A673 (cell line): ENCODE measurements at regions not wholly inside any gene's neighbourhood (a gene's known extent, or its start where the extent isn't known, plus 50 kb on each side); places are given as distances from the start of the nearest gene placed in this dataset.
"Not testable (repeated sequence)": the region's sequence is repeated elsewhere in the genome, so short reads cannot be mapped to it uniquely, and the experiment has no call there.

Experiments
- BruUV-seq: library from RNA; stranded (reverse); fragments of 400-500 nt; replicated peaks from 2 replicates; lab custom pipeline; 2021; lab: Mats Ljungman, UMichigan
- CTCF ChIA-PET: fragments of 300-600 bp; sonication (Branson Sonifier 250); formaldehyde crosslinking; loops from one replicate; lab custom pipeline; 2022; ENCODE audit warnings: antibody characterized with exemption; lab: Charles Lee
- POLR2A ChIA-PET: fragments of 300-600 bp; sonication (Branson Sonifier 250); formaldehyde crosslinking; loops from one replicate; lab custom pipeline; 2022; ENCODE audit warnings: antibody characterized with exemption; ENCODE audit not compliant: low non-redundant PET; lab: Charles Lee
- DNase-seq: peaks from one replicate; pipeline ENCODE4 v3.0.0-alpha.2; 2015; ENCODE audit warnings: low spot score
- H3K27ac ChIP-seq: fragments of 200-600 bp; sonication (generic); 2 replicates; pipeline ENCODE4 v1.5.1; 2016; ENCODE audit warnings: mixed run types, low read depth, mild to moderate bottlenecking, mixed read lengths, antibody characterized with exemption, low read length; ENCODE audit not compliant: poor library complexity, severe bottlenecking
- H3K27me3 ChIP-seq: fragments of 200-600 bp; sonication (generic); replicated peaks from 2 replicates; pipeline ENCODE4 v1.6.1; 2017; ENCODE audit warnings: mixed run types, low read depth, mild to moderate bottlenecking, mixed read lengths, antibody characterized with exemption, low read length; ENCODE audit not compliant: insufficient read depth, poor library complexity
- H3K36me3 ChIP-seq: fragments of 200-600 bp; sonication (generic); 2 replicates; pipeline ENCODE4 v1.6.1; 2016; ENCODE audit warnings: mixed run types, mild to moderate bottlenecking, mixed read lengths, antibody characterized with exemption, low read length; ENCODE audit not compliant: insufficient read depth, poor library complexity, severe bottlenecking
- H3K4me1 ChIP-seq: fragments of 200-600 bp; sonication (generic); 2 replicates; pipeline ENCODE4 v1.6.1; 2017; ENCODE audit warnings: mixed run types, mild to moderate bottlenecking, mixed read lengths, antibody characterized with exemption, low read length; ENCODE audit not compliant: insufficient read depth, poor library complexity, severe bottlenecking
- H3K4me3 ChIP-seq: fragments of 200-600 bp; sonication (generic); 2 replicates; pipeline ENCODE4 v1.5.1; 2016; ENCODE audit warnings: low read depth, mixed run types, mild to moderate bottlenecking, mixed read lengths, low read length; ENCODE audit not compliant: poor library complexity, severe bottlenecking
- H3K9me3 ChIP-seq: fragments of 200-600 bp; sonication (generic); 2 replicates; pipeline ENCODE4 v1.6.1; 2016; ENCODE audit warnings: mixed run types, low read depth, mild to moderate bottlenecking, mixed read lengths, antibody characterized with exemption, low read length; ENCODE audit not compliant: poor library complexity, severe bottlenecking
- CTCF ChIP-seq: fragments of 300-800, 200-600 bp; sonication (generic); conservative IDR thresholded peaks from 2 replicates; pipeline ENCODE4 v1.5.1; 2017; ENCODE audit warnings: low read depth, mild to moderate bottlenecking, antibody characterized with exemption, low read length, moderate library complexity, mixed read lengths
- EZH2 ChIP-seq: fragments of 200-600 bp; sonication (generic); IDR thresholded peaks from 2 replicates; pipeline ENCODE4 v1.6.1; 2017; ENCODE audit warnings: borderline replicate concordance, low read depth, mild to moderate bottlenecking, mixed read lengths, antibody characterized with exemption, low read length; ENCODE audit not compliant: poor library complexity, severe bottlenecking
- intact Hi-C: fragments of 100-400 bp; cut with micrococcal nuclease; formaldehyde crosslinking; loops from one replicate; pipeline ENCODE4 v1.10.0; 2022; ENCODE audit not compliant: unreplicated experiment

DNA sequence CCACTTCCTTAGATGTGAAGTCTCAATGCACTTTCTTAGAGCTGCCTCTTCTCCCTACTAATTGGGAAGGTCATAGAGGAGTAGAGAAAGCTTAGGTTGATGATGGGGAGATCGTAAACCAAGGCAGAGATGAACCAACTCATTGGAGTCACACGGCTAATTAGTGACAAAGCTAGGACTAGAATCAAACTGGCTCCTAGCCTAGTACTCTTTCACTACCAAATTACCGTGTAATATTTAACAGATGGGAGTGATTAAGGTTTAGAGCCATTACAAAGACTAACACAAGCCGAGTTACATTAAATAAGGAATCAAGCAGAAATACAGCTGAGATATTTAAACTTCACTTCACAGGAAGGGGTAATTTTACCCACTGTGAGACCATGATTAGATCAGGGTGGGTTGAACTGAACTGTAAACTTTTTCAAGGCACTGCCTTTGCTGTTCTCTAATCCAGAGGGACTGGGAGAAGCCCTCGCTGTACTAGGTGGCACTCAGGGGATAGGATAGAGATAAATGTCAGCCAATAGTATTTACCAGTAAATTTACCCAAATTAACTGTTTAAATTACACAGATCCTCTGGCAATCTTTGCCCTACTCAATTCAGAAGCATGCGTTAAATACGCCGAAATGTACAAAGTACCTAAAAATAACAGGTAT is 166.4 kb upstream of the PIK3R1 start:
- Histone ChIP-seq H3K36me3 (no peaks in the 10 kb centered on the region), H3K9me3 (peaks cover 16% of the 10 kb centered on the region), H3K4me3 (no peak overlapping the region), H3K27me3 (peaks cover 32% of the 10 kb centered on the region), H3K4me1 (peaks cover 8% of the 10 kb centered on the region), H3K27ac (no peak overlapping the region)
- DNase-seq, result peak; percentile 92
- ChIA-PET POLR2A (no interaction called here), CTCF (no interaction called here)
- intact Hi-C loops, result no loop called here
- TF ChIP-seq CTCF (no peak), EZH2 (no peak)
- no TSS peak for BruUV-seq

DNA sequence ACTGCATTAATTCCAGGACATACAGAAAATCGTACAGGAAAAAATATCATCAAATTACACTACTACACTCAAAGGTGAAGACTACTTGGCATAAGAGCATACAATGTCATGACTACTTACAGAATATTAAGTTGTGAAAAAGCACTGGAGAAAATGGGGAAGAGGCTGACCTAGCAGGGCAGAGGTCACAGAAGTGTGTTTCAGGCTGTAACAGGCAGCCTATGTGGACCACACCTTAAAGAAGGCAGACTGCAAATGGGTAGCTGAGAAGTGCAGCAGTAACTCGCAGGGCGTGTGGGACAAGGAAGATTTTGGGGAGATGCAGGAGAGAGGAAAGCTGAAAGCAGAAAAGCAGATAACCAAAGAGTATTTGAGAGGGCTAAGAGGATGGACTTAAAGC is 167.0 kb upstream of the PIK3R1 start:
- H3K27me3 ChIP-seq, result peaks cover 31% of the 10 kb centered on the region
- TF ChIP-seq EZH2 (no peak), CTCF (no peak)
- intact Hi-C loops, result no loop called here
- DNase-seq, result no peak
- no peak overlapping the region for H3K27ac ChIP-seq
- CTCF ChIA-PET, result no interaction called here
- H3K4me1 ChIP-seq, result peaks cover 8% of the 10 kb centered on the region
- no peak overlapping the region for H3K4me3 ChIP-seq
- POLR2A ChIA-PET, result no interaction called here
- H3K9me3 ChIP-seq, result peaks cover 16% of the 10 kb centered on the region
- no TSS peak for BruUV-seq
- H3K36me3 ChIP-seq, result no peaks in the 10 kb centered on the region

GRCh38 chr5:68048054-68048453 is 167.5 kb upstream of the PIK3R1 start:
- POLR2A ChIA-PET, H3K36me3 ChIP-seq, H3K4me3 ChIP-seq, BruUV-seq, H3K4me1 ChIP-seq, DNase-seq, intact Hi-C loops, CTCF ChIA-PET, H3K27ac ChIP-seq: not testable (repeated sequence)
- H3K9me3 ChIP-seq, result peaks cover 16% of the 10 kb centered on the region
- peaks cover 27% of the 10 kb centered on the region for H3K27me3 ChIP-seq

DNA sequence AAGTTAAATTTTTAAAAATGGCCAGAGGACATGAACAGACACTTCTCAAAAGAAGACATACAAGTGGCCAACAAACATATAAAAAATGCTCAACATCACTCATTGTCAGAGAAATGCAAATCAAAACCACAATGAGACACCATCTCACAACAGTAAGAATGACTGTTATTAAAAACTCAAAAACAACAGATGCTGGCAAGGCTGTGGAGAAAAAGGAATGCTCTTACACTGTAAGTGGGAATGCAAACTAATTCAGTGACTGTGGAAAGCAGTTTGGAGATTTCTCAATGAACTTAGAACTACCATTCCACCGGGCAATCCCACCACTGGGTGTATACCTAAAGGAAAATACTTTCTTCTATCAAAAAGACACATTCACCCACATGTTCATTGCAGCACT is 168.5 kb upstream of the PIK3R1 start:
- Histone ChIP-seq H3K36me3 (no peaks in the 10 kb centered on the region), H3K27ac (no peak overlapping the region), H3K27me3 (peaks cover 22% of the 10 kb centered on the region), H3K4me3 (no peak overlapping the region), H3K4me1 (peaks cover 12% of the 10 kb centered on the region), H3K9me3 (peaks cover 16% of the 10 kb centered on the region)
- no peak for DNase-seq
- POLR2A ChIA-PET, result no interaction called here
- CTCF ChIA-PET, result interaction anchor here (0.6 kb wide), 1 partner anchor 856 kb away, joined by 5 read pairs; no protein-coding TSS in a partner anchor
- intact Hi-C loops, result no loop called here
- BruUV-seq, result no TSS peak
- TF ChIP-seq CTCF (no peak), EZH2 (no peak)
